HG02938 (cell line): ENCODE measurements at regions not wholly inside any gene's neighbourhood (a gene's known extent, or its start where the extent isn't known, plus 50 kb on each side); places are given as distances from the start of the nearest gene placed in this dataset.
"Not testable (repeated sequence)": the region's sequence is repeated elsewhere in the genome, so short reads cannot be mapped to it uniquely, and the experiment has no call there.

Experiments used
- ATAC-seq: cut with Tn5 transposase; IDR thresholded peaks from one replicate; pipeline ENCODE4 v1.9.1; 2021; ENCODE audit warnings: mild to moderate bottlenecking, moderate library complexity; ENCODE audit not compliant: unreplicated experiment

DNA sequence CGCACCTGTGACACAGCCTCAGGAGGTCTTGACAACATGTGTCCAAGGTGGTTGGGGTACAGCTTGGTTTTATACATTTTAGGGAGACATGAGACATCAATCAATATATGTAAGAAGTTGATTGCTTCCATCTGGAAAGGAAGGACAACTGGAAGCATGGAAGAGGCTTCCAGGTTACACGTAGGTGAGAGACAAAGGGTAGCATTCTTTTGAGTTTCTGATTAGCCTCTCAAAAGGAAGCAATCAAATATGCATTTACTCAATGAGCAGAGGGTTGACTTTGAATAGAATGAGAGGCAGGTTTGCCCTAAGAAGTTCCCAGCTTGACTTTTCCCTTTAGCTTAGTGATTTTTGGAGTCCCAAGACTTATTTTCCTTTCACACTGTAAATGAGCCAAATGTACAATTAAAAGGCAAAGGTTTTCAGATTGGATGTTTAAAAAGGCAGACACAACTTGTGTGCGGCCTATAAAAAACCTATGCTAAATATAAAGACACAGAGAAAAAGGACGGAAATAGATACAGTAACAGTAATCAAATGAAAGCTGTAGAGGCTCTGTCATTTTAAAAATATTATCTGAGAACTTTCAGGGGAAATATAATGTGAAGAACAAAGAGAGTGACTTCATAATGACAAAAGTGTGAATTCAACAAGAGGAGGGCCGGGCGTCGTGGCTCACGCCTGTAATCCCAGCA, 65.7 kb upstream of the LANCL2 start:
- no peak for ATAC-seq

DNA sequence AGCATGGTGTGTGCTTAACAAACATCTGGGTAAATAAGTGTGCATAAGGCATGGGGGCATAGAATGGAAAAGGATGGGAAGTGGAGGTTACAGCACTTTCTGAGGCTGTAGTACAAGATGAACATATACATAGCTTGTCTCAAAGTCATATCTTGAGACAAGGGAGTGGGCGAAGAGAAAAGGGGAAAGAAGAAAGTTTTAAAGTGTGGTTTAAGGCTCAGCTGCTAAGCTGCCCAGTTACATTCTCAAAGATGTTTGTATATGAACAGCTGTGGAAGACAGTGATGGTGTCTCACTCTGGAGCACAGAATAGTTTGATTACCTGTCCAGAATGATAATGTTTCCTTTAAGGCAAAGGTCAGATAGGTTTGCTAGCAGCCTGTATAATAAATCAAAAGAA, 61.9 kb upstream of the LANCL2 start:
- ATAC-seq: no peak

DNA sequence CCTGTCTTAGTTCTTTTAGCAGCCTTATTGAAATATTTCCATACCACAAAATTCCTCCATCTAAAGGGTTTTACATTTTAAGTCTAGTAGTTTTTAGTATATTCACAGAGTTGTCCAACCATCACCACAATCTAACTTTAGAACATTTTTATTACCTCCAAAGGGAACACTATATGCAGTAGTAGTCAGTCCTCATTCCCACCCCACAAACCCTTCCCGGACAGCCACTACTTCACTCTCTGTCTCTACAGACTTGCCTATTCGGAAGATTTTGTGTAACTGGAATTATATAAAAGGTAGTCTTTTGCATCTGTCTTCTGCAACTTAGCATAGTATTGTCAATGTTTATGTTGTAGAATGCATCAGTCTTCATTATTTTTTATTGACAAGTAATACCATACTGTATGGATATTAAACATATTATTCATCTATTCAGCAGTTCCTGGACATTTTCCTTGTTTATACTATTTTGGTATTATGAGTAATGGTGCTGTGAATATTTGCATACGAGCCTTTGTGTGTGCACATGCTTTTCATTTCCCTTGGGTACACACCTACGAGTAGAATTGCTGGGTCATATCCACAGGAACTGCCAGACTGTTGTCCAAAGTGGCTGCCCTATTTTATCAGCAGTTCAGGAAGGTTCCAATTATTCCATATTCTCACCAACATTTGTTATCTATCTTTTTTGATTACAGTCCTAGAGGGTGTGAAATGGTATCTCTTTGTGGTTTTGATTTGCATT, 60.9 kb upstream of the LANCL2 start:
- ATAC-seq: no peak

DNA sequence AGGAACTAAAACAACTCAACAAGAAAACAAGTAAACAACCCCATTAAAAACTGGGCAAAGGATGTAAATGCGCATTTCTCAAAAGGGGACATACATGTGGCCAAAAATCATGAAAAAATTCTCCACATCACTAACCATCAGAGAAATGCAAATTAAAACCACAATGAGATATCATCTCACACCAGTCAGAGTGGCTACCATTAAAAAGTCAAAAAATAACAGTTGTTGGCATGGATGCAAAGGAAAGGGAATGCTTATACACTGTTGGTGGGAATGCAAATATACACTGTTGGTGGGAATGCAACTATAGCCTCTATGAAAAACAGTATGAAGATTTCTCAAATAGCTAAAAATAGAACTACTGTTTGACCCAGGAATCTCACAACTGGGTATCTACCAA, 60.0 kb upstream of the LANCL2 start:
- ATAC-seq: no peak

DNA sequence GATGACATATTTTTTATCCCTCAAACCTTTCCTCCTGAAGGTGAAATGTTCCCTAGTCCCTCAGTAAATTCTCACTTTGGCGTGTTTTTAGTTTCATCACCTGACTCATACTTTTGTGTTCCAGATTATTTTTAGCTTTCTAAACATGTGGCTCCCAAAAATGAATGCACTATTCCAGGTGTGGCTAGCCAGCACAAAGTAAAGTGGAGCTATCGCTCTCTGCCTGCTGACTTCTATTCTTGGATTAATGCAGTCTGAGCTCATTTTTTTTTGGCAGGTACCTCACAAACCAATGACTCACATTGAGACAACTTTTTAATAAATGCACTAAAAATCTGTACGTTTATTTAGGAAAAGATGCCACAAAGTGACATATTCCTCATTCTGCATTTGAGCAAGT, 58.8 kb upstream of the LANCL2 start:
- no peak for ATAC-seq

DNA sequence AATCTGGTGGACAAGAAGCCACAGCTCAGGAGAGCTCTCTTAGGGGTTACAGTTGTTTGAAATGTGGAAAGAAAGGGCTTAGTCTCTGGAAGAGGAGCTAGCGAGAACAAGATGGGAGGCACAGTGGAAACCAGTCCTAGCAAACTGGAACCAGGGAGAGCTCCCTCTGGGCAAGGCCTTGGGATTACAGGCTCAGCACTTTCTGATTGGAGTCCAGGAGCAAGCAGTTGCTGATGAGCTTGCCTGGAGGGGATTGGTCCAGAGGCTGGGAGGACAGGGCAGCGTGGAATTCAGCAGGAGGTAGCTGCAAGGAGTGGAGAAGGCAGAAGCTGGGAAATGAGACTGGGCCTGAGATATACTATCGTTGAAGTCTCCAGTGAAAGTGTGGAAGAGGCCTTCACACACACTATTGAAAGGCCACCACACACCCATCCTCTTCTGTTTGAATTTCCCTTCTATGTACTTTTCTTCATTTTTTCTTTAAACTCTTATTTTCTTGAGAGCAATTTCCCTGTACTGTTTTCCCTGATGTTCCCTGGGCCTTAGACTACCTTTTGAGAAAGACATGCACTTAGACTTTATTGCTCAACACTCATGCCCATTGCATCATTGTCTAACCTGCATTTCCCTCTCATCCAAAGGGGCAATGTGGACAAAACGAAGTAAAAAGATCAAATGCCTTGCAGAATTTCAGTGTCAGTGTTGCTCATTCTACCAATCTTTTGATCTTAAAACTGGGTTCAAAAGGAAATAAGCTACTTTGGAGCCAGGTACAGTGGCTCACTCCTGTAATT, 57.8 kb upstream of the LANCL2 start:
- ATAC-seq: no peak

DNA sequence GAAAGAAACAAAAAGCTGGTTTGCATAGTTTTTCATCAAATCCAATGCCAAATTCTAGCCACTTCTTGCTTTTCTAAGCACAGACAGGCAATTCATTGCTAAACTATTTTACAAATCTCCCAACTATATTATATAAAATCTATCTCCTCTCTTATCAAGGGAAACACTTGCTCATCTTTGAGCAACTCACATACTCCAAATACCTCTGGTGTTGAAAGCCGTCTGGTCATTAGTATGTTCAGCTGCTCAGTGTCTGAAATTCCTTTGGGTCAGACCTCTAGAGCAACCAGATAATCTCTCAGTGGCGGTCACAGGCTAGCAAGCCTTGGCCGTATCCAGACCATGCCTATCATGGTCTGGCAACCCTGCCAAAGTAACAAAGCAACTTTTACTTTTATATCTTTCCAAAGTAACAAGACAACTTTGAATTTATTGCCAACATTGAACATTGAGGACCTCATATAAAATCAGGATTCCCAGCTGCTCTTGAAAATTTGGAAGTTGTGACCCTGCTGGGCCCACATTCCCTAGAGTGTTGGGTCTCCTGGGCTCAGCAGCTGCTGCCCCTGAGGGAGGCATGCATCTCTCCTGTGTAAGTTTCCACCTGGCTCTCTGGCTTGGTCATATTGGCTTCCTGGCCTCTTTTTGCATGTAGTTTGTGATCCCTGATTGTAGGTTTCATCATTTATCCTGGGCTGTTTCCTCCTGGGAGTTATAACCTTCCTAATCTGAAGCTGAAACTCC, 56.8 kb upstream of the LANCL2 start:
- ATAC-seq: no peak

DNA sequence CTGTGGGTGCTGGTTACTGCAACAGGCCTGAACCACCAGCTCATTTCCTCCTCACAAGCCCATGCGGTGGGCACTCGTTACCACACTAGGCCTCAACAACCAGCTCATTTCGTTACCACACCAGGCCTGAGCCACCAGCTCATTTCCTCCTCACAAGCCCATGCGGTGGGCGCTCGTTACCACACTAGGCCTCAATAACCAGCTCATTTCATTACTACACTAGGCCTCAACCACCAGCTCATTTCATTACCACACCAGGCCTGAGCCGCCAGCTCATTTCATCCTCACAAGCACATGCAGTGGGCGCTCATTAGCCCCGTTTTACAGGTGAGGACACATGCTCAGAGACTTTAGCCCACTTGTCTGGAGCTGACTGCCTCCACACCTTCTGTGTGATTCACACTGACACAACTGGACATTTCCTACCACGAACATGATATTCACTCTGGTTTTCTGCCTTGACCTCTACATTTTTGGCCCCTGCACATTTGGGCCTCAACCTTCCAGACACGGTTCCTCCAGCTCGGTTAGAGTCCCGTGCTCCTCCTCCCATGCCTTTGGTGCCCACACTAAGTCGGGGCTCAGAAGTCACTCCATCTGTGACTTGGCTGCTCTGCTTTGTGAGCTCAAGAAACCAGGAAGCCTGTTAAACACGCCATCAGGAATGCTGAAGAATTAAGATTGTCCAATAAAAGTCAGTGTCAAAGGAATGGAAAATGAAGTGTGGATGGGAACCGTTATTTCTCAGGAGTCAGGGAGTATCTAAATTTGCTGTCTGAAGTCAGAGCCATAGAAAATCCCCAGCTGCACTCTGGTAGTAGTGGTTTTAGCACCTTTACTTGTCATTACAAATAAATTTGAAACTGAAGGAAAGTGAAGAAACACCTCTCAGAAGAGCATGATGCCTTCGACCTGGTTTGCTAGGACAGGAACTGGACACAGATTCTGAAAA, 55.8 kb upstream of the LANCL2 start:
- ATAC-seq: peak; percentile 94

DNA sequence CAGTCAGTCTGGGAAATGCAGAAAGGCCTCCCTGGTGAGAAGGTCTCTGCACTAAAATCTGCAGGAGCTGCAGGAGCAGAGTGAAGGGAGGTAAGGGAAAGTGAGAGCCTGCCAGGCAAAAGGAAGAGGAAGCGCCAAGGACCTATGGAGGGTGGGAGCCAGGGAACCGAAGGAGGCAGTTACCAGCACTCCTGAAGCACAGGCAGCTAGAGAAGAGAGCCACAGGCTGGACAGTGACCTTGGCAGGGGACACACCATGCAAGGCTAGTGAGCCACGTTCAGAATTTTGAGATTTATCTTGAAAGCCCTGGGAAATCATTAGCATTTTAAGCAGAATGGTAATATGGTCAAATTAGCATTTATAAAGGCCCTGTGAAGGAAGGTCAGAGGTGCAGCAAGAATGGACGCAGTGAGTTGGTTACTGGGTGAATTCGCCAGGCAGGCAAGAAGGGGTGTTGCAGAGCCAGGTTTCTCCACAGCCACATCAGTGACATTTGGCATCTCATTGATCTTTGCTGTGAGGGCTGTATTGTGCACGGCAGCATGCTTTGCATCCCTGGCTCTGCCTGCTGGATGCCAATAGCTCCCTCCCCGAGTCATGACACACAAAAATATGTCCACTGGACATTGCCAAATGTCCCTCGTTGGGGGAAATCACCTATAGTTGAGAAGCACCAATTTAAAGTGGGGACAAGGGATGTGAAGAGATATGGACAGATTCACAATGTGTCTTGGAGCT, 54.7 kb upstream of the LANCL2 start:
- no peak for ATAC-seq

DNA sequence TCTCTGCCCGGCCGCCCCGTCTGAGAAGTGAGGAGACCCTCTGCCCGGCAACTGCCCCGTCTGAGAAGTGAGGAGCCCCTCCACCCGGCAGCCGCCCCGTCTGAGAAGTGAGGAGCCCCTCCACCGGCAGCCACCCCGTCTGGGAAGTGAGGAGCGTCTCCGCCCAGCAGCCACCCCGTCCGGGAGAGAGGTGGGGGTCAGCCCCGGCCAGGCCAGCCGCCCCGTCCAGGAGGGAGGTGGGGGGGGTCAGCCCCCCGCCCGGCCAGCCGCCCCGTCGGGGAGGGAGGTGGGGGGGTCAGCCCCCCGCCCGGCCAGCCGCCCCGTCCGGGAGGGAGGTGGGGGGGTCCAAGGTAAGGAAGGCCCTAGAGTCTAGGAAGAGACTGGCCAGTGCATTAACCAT, 53.2 kb upstream of the LANCL2 start:
- not testable (repeated sequence) for ATAC-seq

DNA sequence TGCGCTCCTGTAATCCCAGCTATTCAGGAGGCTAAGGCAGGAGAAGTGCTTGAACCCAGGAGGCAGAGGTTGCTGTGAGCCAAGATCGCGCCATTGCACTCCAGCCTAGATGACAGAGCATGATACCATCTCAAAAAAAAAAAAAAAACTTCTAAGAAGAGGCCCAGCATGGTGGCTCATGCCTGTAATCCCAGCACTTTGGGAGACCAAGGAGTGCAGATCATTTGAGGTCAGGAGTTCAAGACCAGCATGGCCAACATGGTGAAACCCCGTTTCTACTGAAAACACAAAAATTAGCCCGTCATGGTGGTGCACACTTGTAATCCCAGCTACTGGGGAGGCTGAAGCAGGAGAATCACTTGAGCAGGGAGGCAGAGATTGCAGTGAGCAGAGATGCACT, 51.5 kb upstream of the LANCL2 start:
- not testable (repeated sequence) for ATAC-seq

DNA sequence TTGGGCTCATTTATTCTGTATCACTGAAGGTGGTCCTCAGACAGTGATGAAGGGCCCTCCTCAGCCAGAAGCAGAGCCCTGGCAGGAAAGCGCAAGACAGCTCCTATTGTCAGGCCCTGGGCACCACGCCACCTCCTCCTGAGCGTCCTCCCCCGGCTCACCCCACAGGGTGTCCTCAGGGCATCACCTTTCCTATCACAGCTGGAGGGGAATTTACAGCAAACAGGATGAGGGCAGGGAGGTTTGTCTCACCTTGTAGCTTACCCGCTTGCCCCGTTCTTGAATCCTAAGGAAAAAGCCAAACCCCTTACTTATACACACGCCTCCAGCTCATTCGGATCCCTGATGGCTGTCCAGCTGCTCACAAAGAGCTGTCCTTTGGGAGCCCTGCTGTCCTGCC, 50.2 kb upstream of the LANCL2 start:
- no peak for ATAC-seq
